ENCODE measurements at regions not wholly inside any gene's neighbourhood (a gene's known extent, or its start where the extent isn't known, plus 50 kb on each side); places are given as distances from the start of the nearest gene placed in this dataset.
"Not testable (repeated sequence)": the region's sequence is repeated elsewhere in the genome, so short reads cannot be mapped to it uniquely, and the experiment has no call there.

DNA sequence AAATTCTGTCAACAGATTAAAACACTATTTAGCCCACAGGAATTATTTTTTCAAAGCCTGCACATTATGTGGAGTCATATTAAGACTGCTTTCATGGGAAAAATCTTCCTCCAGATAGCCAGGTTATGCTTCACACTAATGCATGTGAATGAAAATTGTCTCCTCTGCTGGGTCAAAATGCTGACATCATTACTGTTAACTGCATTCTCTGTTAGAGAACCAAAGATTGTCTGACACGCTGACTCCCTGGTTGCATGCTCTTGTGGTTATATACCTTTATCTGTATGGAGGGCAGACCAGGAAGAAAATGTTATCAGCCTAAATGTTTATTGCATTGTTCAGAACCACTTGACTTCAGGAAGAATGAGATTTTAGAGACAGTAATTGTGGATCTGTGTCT lies 432.2 kb upstream of the MDGA2 start:
- intact Hi-C loops (cut with micrococcal nuclease), result no loop called here

DNA sequence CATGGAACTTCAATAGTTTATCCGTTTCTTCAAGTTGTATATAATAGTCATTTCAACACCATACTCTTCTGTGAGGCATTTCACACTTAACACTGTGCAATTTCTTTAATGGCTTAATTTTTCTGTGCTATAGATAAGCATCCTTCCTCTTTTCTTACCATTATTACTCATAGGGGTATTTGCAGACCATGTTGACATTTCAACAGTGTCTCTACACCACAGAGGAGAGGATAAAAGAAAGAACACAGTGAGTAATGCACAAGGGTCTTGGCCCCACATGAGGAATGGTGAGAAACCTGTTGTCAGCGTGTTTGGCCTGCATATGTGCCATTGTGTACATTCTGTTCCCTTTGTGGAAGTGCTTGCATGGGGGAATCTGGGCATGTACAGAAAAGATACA lies 421.5 kb upstream of the MDGA2 start:
- intact Hi-C loops (cut with micrococcal nuclease), result no loop called here

DNA sequence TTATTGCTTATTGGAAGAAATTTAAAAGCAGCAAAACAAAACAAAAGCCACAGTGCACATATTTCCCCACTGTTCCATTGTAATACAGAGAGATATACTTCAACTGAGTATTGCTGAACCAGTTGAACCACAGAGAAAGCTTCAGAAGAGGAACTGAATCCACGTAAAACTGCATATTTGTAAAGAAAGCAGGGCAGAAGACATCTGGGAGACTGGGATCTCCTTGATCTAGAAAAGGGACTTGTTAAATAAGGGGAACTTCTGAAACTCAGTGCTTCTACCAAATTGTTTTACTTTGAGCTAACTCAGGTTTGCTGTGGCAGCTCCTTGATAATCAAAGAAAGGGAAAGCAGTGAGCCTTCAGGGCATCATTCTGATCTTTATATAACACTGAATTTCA lies 411.1 kb upstream of the MDGA2 start:
- intact Hi-C loops (cut with micrococcal nuclease), result no loop called here

DNA sequence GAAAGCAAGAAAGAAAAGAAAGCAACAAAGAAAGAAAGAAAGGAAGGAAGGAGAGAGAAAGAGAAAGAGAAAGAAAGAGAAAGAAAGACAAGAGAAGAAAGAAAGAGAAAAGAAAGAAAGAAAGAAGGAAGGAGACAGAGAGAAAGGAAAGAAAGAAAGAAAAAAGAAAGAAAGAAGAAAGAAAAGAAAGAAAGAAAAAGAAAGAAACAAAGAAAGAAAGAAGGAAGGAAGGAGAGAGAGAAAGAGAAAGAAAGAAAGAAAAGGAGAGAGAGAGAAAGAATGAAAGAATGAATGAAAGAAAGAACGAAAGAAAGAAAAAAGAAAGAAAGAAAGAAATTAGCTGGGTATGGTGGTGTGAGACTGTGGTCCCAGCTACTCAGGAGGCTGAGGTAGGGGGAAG lies 400.1 kb upstream of the MDGA2 start:
- intact Hi-C loops (cut with micrococcal nuclease), result no loop called here

DNA sequence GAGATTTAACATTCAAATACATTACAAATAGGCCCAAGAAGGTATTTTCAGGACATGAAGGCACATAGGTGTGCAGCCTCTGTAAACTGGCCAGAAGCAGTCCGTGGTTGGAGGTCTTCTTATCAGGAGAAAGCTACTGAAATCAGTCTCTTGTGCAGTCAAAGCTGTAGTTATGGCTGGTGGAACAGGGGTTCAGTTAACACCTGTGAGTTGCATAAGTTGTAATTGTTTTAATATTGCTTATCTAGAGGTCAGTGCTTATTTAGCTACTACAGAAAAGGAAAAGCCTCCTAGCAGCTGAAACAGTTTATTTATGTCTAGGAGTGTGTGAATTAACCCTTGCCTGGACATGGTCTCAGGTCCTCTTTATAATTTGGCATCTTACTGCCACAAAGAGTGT lies 377.6 kb upstream of the MDGA2 start:
- intact Hi-C loops (cut with micrococcal nuclease), result no loop called here

DNA sequence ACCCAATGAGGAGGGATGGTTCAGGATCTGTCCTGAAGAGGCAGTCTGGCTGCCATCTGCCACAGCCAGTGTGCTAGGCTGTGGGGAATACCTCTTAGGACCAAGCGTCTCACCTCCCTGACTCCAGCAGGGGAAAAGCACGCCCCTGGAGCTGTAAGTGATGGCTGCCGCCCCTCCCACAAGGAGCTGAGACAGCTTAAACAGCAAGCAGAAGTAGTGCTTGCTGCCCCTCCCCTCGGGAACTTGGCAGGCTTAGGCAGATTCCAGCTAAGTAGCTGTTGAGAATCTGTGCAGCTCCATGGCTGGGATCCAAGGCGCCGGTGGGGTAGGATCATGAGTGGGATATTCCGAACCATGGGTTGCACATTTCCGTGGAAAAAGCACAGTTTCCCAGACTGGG lies 360.4 kb upstream of the MDGA2 start:
- intact Hi-C loops (cut with micrococcal nuclease), result no loop called here

DNA sequence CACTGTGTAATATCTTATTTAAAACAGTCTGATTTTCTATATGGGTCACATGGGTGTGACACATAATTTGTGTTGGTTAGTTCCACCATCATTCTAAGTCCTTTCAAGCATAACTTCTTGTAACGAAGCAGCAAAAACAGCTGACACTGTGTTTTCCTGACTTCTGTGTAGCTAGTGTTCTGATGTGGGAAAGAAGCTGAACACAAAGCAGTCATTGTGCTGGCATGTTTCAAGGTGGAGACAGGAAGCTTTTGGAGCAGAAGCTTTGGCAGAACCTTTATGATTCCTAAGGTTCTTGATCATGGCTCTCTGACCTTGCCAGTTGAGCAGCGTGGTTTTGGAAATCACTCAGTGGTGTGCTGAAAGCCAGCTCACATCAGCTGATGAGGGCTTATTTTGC lies 351.7 kb upstream of the MDGA2 start:
- intact Hi-C loops (cut with micrococcal nuclease), result loop anchor here (10.0 kb wide), 1 partner anchor 392 kb away; no protein-coding TSS in a partner anchor

DNA sequence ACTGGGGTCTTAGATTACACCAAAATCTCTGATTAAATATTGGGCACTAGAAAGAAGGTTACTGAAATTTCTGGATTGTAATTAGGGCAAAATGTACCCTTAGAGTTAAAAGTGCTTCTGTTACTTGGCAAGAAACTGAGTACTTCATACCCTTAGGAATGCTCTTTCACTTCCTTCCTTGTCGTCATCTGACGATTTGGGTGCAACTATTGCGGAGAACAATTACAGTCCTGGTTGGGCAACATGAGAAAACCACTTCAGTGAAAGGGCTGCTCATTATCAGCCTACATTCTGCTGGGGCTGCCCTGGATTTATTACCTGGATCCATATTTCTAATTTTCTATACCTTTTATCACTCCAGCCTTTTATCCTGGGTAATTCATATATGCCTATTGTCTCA lies 348.5 kb upstream of the MDGA2 start:
- intact Hi-C loops (cut with micrococcal nuclease), result loop anchor here (10.0 kb wide), 1 partner anchor 389 kb away; no protein-coding TSS in a partner anchor

DNA sequence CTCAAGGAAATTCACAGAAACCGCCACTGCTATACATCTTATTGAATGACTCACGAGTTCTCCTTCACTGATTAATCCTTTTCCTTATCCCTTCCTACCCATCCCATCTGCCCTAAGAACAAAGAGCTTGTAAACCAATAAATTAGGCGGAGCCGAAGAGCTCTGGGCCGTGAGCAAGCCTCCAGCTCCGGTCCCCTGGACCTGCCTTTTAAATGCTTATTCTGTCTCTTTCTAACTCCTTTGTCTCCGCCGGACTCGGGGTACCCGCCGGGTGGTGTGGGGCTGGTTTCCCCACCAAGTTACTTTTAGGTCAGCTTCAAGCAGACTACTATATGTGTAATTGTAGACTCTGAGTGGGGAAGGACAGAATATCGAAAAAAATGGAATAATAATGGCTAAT lies 336.1 kb upstream of the MDGA2 start:
- intact Hi-C loops (cut with micrococcal nuclease), result not testable (repeated sequence)

DNA sequence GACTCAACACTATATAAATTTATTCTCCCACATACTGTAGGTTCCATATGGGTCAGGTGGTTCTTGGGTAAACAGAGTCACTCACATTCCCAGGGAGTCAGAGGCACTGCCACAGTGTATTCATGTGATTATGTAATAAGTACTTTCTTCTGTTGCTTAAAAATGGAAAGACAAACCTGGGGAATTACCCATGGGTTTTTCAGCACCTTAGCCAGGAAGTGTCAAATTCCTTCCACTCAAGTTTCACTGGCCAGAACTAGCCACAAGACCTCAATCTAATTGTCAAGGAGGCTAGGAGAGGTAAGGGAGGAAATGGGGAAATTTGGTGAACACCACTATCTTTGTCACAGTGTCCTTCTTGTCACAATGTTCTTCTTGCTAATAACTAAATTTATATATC lies 333.2 kb upstream of the MDGA2 start:
- intact Hi-C loops (cut with micrococcal nuclease), result no loop called here

DNA sequence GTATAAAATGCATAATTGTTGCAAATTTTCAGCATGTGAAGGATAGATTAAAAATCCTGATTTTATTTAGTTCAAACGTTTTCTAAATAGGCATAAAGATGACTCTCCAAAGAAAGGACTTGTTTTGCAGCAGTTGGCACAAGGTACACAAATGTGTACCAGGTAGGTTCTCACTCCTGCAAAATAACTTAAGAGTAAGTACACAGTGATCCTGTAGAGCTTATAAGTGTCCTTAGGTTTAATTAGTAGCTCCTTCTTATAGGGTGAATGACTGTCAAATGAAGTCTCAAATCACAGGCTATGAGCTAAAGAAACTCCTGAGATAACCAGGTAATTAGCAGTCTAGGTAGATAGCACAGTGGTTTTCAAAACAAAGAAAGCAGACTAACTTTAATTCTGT lies 330.6 kb upstream of the MDGA2 start:
- intact Hi-C loops (cut with micrococcal nuclease), result no loop called here

DNA sequence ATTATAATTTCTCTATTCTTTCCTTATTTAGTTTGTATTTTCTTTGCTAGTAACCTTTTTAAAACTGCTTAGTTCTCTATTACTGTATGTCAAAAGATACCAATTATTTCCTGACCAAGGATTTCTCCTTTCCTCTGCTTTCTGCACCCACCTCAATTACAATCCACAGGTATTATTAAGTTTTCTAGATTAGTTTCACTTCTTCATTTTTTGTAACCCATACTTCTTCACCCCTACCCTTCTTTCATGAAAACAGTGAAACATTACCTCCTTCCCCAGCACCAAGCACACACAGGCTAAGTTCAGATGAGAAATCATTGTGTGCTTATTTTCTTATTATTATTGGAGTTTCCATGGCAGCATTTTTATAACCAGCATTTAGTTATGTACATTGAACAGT lies 318.5 kb upstream of the MDGA2 start:
- intact Hi-C loops (cut with micrococcal nuclease), result no loop called here

DNA sequence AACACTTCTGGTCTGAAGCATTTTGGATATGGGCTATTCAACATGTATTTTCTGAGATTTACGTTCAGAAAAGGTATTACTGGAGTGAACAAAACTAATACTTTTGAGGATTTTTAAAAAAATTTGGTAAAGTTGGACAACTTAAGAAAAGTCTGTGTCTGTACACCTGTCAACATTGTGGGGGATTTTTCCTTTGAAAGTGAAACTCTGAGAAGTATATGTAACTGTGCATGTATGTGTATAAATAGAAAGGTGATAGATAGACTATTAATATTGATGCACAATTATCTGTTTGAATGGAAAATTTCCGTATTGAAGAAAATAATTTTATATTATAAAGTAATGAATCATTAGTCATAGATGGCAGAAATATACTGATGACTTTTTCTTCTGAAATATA lies 312.8 kb upstream of the MDGA2 start:
- intact Hi-C loops (cut with micrococcal nuclease), result no loop called here

DNA sequence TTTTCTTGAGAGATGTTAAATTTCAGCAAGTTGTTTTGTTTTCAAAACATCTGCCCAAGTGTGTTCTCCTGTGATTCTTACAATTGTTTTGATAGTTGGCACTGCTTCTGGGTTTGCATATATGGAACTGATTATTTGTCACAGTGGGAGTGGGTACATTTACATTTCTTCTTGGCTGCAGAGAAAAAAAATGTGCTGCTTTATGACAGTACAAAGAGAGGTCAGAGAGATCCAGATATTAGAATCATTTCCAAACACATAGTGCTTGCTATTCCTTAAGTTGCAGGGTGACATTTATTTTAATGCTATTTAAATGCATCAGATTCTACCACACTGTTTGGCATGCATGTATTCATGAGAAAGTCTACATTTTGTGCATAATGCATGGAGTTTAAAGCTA lies 303.5 kb upstream of the MDGA2 start:
- intact Hi-C loops (cut with micrococcal nuclease), result no loop called here

DNA sequence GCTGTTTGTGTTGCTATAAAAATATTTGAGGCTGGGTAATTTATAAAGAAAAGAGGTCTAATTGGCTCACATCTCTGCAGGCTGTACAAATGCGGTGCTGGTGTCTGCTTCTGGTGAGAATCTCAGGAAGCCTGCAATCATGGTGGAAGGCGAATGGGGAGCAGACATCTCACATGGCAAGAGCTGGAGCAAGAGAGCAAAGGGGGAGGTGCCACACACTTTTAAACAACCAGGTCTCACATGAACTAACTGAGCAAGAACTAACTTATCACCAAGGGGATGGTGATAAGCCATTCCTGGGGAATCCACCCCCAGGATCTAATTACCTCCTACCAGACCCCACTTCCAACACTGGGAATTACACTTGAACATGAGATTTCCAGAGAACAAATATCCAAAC lies 300.7 kb upstream of the MDGA2 start:
- intact Hi-C loops (cut with micrococcal nuclease), result no loop called here

DNA sequence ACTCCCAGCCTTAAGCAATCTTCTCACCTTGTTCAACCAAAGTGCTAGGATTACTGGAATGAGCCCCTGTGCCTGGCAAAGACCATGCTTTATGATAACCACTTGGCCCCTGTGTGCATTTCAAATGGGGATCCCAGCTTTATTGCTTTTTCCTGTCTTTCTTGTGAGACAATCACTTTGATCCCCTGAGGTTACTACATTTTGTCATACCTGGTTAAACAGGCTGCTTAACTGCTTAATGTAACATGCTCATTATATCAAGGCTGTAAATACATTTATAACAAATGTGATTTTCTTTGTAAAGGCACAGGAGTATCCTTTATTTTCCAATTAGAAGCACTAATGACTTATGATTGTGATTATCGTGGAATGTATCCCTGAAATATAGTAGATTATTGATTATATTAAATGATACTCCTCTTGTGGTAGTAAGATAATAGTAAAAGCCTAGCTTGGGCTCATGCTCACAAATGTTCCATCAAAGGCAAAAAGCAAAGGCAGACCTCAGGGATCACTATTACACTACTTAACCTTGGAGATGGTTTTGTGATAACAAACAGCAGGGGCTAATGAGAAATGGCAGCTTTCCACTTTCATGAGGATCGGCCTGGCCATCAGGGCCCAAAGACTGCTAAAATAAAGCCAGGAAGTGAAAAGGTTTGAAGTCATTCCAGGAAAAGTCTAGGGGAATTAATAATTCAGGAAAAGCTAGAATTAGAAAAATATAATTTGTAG lies 290.8 kb upstream of the MDGA2 start:
- intact Hi-C loops (cut with micrococcal nuclease), result no loop called here

DNA sequence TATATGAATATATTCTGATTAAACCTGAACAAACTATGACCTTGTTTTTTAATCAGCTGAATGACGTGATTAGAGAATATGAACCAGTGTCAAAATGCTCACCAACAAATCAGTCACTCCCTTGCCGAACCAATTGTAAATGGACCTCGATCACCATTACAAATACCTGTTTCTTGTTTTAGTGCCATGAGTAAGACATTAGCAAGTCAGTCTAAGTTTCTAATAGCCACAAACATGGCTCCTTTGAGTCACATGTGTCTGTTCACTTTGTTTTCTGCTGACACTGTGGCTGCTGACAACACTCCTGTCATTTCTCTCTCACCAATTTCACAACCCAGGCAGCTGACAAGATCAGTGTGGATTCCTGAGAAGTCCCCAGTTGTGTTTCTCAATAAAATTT lies 286.2 kb upstream of the MDGA2 start:
- intact Hi-C loops (cut with micrococcal nuclease), result no loop called here

DNA sequence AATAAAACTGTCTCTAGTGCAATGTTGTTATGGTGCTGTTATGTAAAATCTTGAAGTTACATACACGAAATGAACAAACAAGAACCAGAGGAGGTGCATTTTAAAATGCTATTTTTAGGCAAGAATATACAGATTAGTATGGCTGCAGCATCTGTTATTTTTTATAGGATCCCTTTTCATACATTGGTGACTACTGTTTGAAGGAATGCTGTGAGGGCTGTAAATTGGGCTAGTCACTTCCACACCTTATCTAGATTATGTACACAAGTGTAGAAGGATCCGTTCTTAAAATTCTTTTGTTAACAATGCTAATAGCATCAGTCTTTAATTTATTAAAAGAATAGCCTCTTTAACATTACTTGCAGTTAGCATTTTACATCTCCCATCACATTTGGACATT lies 284.3 kb upstream of the MDGA2 start:
- intact Hi-C loops (cut with micrococcal nuclease), result no loop called here

DNA sequence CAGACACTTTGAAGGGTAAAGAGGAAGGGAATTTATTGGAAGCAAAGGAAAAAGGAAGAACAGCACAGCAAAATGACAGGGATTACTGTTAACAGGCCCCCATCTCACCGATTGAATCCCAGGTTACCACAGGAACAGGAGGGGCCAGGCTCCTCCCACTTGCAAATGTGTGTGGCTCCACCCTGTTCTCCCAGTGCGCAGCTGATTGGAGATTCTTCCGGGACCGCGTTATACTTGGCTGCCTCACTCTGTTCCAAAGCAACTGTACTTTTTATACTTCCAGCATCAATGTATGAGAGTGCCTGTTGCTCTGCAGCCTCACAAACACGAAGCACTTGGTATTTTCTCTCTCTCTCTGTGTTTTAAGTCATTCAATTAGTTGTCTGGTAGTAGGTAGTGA lies 273.6 kb upstream of the MDGA2 start:
- intact Hi-C loops (cut with micrococcal nuclease), result no loop called here

DNA sequence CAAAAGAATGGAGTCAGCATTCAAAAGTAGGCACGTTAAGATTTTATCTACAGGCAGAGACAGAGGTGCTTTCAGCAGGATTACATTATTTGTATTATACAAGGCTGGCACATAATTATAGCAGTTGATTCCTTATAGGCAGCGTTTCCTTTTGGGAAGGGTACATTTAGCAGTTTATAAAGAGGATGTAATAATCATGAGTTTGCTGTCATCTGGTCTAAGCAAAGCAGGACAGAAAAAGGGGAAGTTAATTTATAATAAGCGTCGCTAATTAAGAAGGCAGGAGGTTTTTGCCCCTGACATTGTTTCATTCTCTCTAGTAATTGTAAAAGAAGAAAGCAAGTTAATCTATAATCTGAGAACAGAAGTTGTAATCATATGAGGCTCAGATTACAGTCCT lies 259.9 kb upstream of the MDGA2 start:
- intact Hi-C loops (cut with micrococcal nuclease), result no loop called here

DNA sequence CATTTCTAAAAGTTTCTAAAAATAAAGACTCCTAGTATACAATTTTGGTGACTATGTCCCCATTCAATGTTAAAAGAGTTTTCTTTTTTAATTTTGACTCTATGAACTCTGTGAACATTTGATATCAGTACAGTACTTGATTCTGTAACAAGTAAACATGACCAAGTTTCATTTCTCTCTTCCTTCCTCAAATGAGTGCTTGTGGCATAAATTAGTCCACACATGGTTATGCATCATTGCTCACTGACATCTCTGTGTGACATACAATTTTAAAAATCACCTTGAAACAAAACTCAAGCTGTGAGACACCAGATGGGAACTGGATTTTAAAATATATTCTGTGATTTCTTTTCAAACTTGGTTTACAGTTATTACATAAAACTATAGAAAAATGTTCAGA lies 253.9 kb upstream of the MDGA2 start:
- intact Hi-C loops (cut with micrococcal nuclease), result no loop called here

DNA sequence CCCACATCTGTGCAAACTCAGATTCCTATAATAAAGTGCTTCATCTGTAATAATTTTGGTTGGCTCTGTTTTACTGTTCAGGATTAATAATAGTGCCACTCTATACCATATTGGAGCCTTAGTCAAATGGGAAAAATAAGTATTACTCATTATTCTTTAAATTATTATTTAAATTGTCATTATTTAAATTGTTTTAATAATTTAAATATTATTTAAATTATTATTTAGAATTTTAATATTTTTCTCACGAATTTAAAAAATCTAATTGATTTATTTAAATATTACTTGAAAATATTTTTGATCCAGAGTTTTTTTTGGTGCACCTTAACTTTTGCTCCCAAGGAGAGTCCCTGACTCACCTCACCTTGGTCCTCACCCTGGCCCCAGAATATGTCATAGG lies 245.7 kb upstream of the MDGA2 start:
- intact Hi-C loops (cut with micrococcal nuclease), result no loop called here

DNA sequence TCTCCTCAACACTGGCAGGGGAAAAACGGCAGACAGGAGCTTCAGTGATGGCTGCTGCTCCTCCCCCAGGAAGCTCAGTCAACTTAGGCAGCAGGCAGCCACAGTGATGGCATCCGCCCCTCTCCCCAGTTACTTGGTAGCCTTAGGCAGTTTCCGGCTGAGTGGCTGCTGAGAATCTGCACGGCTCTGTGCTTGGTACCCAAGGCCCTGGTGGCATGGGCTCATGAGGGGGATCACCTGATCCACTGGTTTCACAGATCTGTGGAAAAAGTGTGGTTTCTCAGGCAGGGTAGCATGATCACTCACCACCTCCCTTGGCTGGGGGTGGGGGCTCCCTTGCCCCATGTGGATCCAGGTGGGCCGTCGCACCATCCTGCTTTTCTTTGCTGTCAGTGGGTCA lies 244.6 kb upstream of the MDGA2 start:
- intact Hi-C loops (cut with micrococcal nuclease), result loop anchor here (5.0 kb wide), 1 partner anchor 1577 kb away; no protein-coding TSS in a partner anchor

Data from T-helper 1 cell treated with Interleukin-12 subunit alpha and Interleukin-12 subunit beta and Interleukin-4 antibody, amounts not matched to agents 30 ng/mL and 1 ng/mL, for 36 hours (primary cell).